ENCODE measurements at regions not wholly inside any gene's neighbourhood (a gene's known extent, or its start where the extent isn't known, plus 50 kb on each side); places are given as distances from the start of the nearest gene placed in this dataset.

GRCh38 chr10:111249925-111250324 is 173.1 kb downstream of the ADRA2A start:
- TF ChIP-seq CTCF (IDR thresholded peaks at IDR 0.05) = no peak
- TF ChIP-seq POLR2A (IDR thresholded peaks at IDR 0.05) = no peak
- TF ChIP-seq EP300 (IDR thresholded peaks at IDR 0.05) = no peak
